ENCODE measurements at regions not wholly inside any gene's neighbourhood (a gene's known extent, or its start where the extent isn't known, plus 50 kb on each side); places are given as distances from the start of the nearest gene placed in this dataset.

- TF ChIP-seq POLR2A (IDR thresholded peaks at IDR 0.05; ENCODE audit: low read depth, low read length) (no peak), TAF1 (IDR thresholded peaks at IDR 0.05; ENCODE audit: low read depth, low read length) (no peak)
Measured at GRCh38 chr7:25314094-25314730, 85.9 kb upstream of the NPVF start.
